ENCODE measurements at regions not wholly inside any gene's neighbourhood (a gene's known extent, or its start where the extent isn't known, plus 50 kb on each side); places are given as distances from the start of the nearest gene placed in this dataset.

- TF ChIP-seq POLR2A (IDR thresholded peaks at IDR 0.05; ENCODE audit: low read length): no peak
- no peak for TF ChIP-seq CTCF (IDR thresholded peaks at IDR 0.05)
- TF ChIP-seq POLR2AphosphoS2 (conservative IDR thresholded peaks at IDR 0.05; ENCODE audit: low read length): no peak
These were observed 446.2 kb downstream of the XYLT1 start for GRCh38 chr16:17024514-17024913.
